Mammary epithelial cell (primary cell): ENCODE measurements at regions not wholly inside any gene's neighbourhood (a gene's known extent, or its start where the extent isn't known, plus 50 kb on each side); places are given as distances from the start of the nearest gene placed in this dataset.

ENCODE experiments used
- EZH2 ChIP-seq: IDR thresholded peaks from 2 replicates; pipeline ENCODE4 v1.6.1; 2012; ENCODE audit warnings: low read length, inconsistent platforms, borderline replicate concordance
- TF ChIP-seq, protein P1 (sequence below), 2 donors: IDR thresholded peaks in 1 of 2; conservative IDR thresholded peaks in 1 of 2; 2 replicates each; pipeline ENCODE4 v1.5.1; 2011 to 2012; ENCODE audit warnings: inconsistent platforms in 2 of 2, low read length in 2 of 2, mild to moderate bottlenecking in 2 of 2, control low read depth in 1 of 2, low read depth in 1 of 2; ENCODE audit not compliant: insufficient read depth in 1 of 2; ENCODE audit errors: extremely low read depth in 1 of 2

DNA sequence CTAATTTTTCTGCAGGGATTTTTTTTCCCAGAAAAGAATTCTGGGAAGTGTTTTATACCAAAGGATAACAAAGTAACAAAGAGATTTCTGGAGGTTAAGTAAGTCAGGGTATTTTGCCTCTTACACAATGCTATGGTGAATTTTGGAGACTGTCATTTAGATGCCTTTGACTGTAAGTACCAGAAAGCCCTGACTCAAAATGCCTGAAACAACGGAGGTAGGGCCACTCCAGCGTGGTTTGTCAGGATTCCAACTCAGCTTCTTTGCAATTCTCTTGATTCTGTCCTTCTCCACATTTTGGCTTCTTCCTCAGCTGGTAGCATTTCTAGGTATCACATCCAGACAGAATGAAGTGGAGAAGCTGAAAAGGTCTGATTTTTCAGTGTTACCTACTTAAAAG lies 106.5 kb downstream of the UCHL5 start:
- TF ChIP-seq, protein P1, sequence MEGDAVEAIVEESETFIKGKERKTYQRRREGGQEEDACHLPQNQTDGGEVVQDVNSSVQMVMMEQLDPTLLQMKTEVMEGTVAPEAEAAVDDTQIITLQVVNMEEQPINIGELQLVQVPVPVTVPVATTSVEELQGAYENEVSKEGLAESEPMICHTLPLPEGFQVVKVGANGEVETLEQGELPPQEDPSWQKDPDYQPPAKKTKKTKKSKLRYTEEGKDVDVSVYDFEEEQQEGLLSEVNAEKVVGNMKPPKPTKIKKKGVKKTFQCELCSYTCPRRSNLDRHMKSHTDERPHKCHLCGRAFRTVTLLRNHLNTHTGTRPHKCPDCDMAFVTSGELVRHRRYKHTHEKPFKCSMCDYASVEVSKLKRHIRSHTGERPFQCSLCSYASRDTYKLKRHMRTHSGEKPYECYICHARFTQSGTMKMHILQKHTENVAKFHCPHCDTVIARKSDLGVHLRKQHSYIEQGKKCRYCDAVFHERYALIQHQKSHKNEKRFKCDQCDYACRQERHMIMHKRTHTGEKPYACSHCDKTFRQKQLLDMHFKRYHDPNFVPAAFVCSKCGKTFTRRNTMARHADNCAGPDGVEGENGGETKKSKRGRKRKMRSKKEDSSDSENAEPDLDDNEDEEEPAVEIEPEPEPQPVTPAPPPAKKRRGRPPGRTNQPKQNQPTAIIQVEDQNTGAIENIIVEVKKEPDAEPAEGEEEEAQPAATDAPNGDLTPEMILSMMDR (conservative IDR thresholded peaks at IDR 0.05 in 1 of 2, IDR thresholded peaks at IDR 0.05 in 1 of 2; ENCODE audit: extremely low read depth in 1 of 2, insufficient read depth in 1 of 2, low read depth in 1 of 2, low read length in 2 of 2), result no peak
- TF ChIP-seq EZH2, result no peak
